Tibial artery (tissue), 4 donors: ENCODE measurements at regions not wholly inside any gene's neighbourhood (a gene's known extent, or its start where the extent isn't known, plus 50 kb on each side); places are given as distances from the start of the nearest gene placed in this dataset.

Experiments
- DNase-seq, 2 donors: peaks; one replicate each; pipeline ENCODE4 v3.0.0-alpha.2; 2019
- H3K27ac ChIP-seq, 2 donors: fragments of 200-600 bp; sonication (generic) in 1 of 2; 1 replicate in 1 of 2; 2 replicates in 1 of 2; pipeline ENCODE4 v1.5.1; 2018 to 2019; ENCODE audit warnings: mild to moderate bottlenecking in 1 of 2
- H3K27me3 ChIP-seq, 2 donors: fragments of 200-600 bp; sonication (generic) in 1 of 2; one replicate each; pipeline versions ENCODE4 v1.5.1 to v1.6.0; 2016 to 2019
- H3K36me3 ChIP-seq, 3 donors: fragments of 200-600 bp; sonication (generic) in 2 of 3; one replicate each; pipeline ENCODE4 v1.5.1; 2016 to 2019; ENCODE audit warnings: mild to moderate bottlenecking in 2 of 3
- H3K4me1 ChIP-seq, 4 donors: fragments of 200-600 bp; sonication (generic) in 2 of 4; 1 replicate in 3 of 4; 2 replicates in 1 of 4; pipeline ENCODE4 v1.5.1; 2016 to 2019
- H3K4me3 ChIP-seq, 2 donors: fragments of 200-600 bp; sonication (generic) in 1 of 2; 1 replicate in 1 of 2; 2 replicates in 1 of 2; pipeline ENCODE4 v1.5.1; 2018 to 2019; ENCODE audit warnings: mild to moderate bottlenecking in 2 of 2
- H3K9me3 ChIP-seq, 3 donors: fragments of 200-600 bp; sonication (generic) in 1 of 3; one replicate each; pipeline ENCODE4 v1.5.1; 2016 to 2019
- CTCF ChIP-seq, 2 experiments: fragments of 200-600 bp in 1 of 2; fragments of 450-650 bp in 1 of 2; IDR thresholded peaks; one replicate each; pipeline ENCODE4 v1.5.1; 2017 to 2019; ENCODE audit warnings: antibody characterized with exemption in 2 of 2, mild to moderate bottlenecking in 1 of 2, moderate library complexity in 1 of 2
- intact Hi-C: fragments of 100-400 bp; cut with DNase I; formaldehyde crosslinking; loops from one replicate; pipeline ENCODE4 v1.15.0; 2023; ENCODE audit warnings: low total_unique reads

GRCh38 chr13:33891196-33891742 is 73.3 kb downstream of the RFC3 start:
- Histone ChIP-seq H3K27ac (no peak overlapping the region), H3K27me3 (no peaks in the 10 kb centered on the region), H3K9me3 (peaks cover 0 to 20% (median 9%) of the 10 kb centered on the region in 3 donors), H3K4me1 (no peaks in the 10 kb centered on the region), H3K36me3 (no peaks in the 10 kb centered on the region), H3K4me3 (no peak overlapping the region)
- no peak for DNase-seq
- intact Hi-C loops = no loop called here
- TF ChIP-seq CTCF (IDR thresholded peaks at IDR 0.05) = no peak

- intact Hi-C loops = no loop called here
- Histone ChIP-seq H3K9me3 (peaks cover 0 to 27% (median 9%) of the 10 kb centered on the region in 3 donors), H3K27ac (no peak overlapping the region), H3K36me3 (no peaks in the 10 kb centered on the region), H3K4me3 (no peak overlapping the region), H3K4me1 (no peaks in the 10 kb centered on the region), H3K27me3 (no peaks in the 10 kb centered on the region)
- no peak for TF ChIP-seq CTCF (IDR thresholded peaks at IDR 0.05)
- DNase-seq = no peak
These were observed 75.6 kb downstream of the RFC3 start for GRCh38 chr13:33893559-33893958.

DNA sequence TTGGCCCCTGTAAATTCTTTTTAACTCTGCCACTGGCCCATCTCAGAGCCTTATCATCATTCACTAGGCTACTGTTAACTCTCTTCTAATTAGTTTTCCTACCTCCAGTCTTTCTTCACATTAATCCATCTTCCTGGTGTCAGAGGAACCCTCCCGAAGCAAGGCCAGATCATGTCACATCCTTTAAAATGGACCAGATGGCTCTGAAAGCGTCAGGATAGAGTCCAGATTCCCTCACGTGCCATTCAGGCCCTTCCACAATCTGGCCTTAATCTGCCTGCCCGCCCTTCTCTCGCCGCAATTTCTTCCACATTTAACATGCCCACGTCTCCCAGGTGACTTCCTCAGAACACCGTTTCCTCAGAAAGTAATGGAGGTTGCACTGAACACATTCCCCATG is 86.5 kb downstream of the RFC3 start:
- no peak overlapping the region for H3K27ac ChIP-seq
- no peaks in the 10 kb centered on the region for H3K4me1 ChIP-seq
- TF ChIP-seq CTCF (IDR thresholded peaks at IDR 0.05) = no peak
- no peaks in the 10 kb centered on the region for H3K36me3 ChIP-seq
- H3K4me3 ChIP-seq = no peak overlapping the region
- H3K9me3 ChIP-seq = peaks cover 0 to 3% (median 2%) of the 10 kb centered on the region in 3 donors
- intact Hi-C loops = no loop called here
- no peak for DNase-seq
- H3K27me3 ChIP-seq = no peaks in the 10 kb centered on the region

GRCh38 chr13:33908116-33908515 is 90.2 kb downstream of the RFC3 start:
- Histone ChIP-seq H3K4me3 (no peak overlapping the region), H3K36me3 (no peaks in the 10 kb centered on the region), H3K27me3 (no peaks in the 10 kb centered on the region), H3K27ac (no peak overlapping the region), H3K9me3 (no peaks in the 10 kb centered on the region), H3K4me1 (no peaks in the 10 kb centered on the region)
- no peak for TF ChIP-seq CTCF (IDR thresholded peaks at IDR 0.05)
- intact Hi-C loops = no loop called here
- DNase-seq = no peak

DNA sequence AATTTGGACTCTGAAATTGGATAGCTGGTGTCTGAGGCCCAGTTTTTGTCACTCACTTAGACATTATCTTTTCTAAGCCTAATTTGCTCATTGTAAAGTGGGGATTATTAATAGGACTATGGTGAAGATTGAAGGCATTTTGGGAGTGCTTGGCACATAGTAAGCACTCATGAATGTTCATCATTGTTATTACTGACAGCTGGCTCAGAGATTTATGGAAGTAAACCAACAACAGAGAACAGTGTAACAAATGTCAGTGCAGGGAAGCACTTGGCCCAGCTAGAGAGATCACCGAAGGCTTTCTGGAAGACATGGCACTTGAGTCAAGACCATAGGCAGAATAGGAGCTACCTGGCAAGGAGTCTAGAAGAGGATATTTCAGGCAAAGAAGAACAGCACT is 92.3 kb downstream of the RFC3 start:
- Histone ChIP-seq H3K36me3 (no peaks in the 10 kb centered on the region), H3K27me3 (no peaks in the 10 kb centered on the region), H3K27ac (no peak overlapping the region), H3K4me3 (no peak overlapping the region), H3K9me3 (no peaks in the 10 kb centered on the region), H3K4me1 (no peaks in the 10 kb centered on the region)
- no peak for DNase-seq
- intact Hi-C loops = no loop called here
- TF ChIP-seq CTCF (IDR thresholded peaks at IDR 0.05) = no peak

- no peaks in the 10 kb centered on the region for H3K27me3 ChIP-seq
- no peak for TF ChIP-seq CTCF (IDR thresholded peaks at IDR 0.05)
- H3K36me3 ChIP-seq = no peaks in the 10 kb centered on the region
- intact Hi-C loops = no loop called here
- no peaks in the 10 kb centered on the region for H3K4me1 ChIP-seq
- H3K9me3 ChIP-seq = no peaks in the 10 kb centered on the region
- H3K27ac ChIP-seq = no peak overlapping the region
- no peak for DNase-seq
- no peak overlapping the region for H3K4me3 ChIP-seq
These were observed 93.6 kb downstream of the RFC3 start for GRCh38 chr13:33911521-33911920.
